ENCODE measurements at regions not wholly inside any gene's neighbourhood (a gene's known extent, or its start where the extent isn't known, plus 50 kb on each side); places are given as distances from the start of the nearest gene placed in this dataset.

DNA sequence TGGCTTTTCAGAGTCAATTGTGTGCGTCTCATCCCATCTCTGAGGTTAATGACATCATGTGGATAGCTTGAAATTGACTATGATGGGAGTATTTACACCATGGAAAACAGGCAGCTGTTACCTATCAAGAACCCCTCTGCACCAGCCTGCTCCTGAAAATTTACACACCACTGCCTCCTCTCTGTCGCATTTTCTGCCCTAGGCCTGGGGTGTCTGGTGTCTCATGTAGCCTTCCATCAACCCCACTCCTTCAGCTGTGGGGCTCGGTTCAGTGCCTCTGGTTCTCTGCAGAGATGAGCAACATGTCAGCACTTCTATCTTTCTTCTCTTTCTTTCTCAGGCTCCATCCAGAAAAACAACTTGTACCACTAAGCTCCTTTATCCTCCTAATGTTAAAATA is 600.5 kb downstream of the TYW1 start:
- no peak for DNase-seq (ENCODE audit: extremely low read depth, insufficient read length)
- Histone ChIP-seq H3K27me3 (replicated peaks; ENCODE audit: control insufficient read depth, insufficient read depth, low read length) (no peaks in the 10 kb centered on the region), H3K4me3 (replicated peaks; ENCODE audit: low read depth, low read length) (no peak overlapping the region), H3K36me3 (ENCODE audit: control insufficient read depth, insufficient read depth, low read length) (no peaks in the 10 kb centered on the region)
- TF ChIP-seq, protein P1, sequence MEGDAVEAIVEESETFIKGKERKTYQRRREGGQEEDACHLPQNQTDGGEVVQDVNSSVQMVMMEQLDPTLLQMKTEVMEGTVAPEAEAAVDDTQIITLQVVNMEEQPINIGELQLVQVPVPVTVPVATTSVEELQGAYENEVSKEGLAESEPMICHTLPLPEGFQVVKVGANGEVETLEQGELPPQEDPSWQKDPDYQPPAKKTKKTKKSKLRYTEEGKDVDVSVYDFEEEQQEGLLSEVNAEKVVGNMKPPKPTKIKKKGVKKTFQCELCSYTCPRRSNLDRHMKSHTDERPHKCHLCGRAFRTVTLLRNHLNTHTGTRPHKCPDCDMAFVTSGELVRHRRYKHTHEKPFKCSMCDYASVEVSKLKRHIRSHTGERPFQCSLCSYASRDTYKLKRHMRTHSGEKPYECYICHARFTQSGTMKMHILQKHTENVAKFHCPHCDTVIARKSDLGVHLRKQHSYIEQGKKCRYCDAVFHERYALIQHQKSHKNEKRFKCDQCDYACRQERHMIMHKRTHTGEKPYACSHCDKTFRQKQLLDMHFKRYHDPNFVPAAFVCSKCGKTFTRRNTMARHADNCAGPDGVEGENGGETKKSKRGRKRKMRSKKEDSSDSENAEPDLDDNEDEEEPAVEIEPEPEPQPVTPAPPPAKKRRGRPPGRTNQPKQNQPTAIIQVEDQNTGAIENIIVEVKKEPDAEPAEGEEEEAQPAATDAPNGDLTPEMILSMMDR (IDR thresholded peaks at IDR 0.05; ENCODE audit: insufficient read depth, low read length, poor library complexity, severe bottlenecking): no peak

DNA sequence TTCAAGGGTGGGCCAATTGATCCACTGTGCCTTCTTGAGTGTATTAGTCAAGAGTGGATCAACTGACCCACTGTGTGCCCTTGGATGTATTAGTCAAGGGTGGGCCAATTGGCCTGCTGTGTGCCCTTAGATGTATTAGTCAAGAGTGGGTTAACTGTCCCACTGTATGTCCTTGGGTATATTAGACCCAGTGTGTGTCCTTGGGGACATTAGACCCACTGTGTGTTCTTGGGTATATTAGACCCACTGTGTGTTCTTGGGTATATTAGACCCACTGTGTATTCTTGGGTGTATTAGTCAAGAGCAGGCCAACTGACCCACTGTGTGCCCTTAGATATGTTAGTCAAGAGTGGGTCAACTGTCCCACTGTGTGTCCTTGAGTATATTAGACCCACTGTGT is 601.8 kb downstream of the TYW1 start:
- TF ChIP-seq, protein P1 (IDR thresholded peaks at IDR 0.05; ENCODE audit: insufficient read depth, low read length, poor library complexity, severe bottlenecking): no peak
- H3K4me3 ChIP-seq (replicated peaks; ENCODE audit: low read depth, low read length): no peak overlapping the region
- no peaks in the 10 kb centered on the region for H3K27me3 ChIP-seq (replicated peaks; ENCODE audit: control insufficient read depth, insufficient read depth, low read length)
- H3K36me3 ChIP-seq (ENCODE audit: control insufficient read depth, insufficient read depth, low read length): no peaks in the 10 kb centered on the region
- DNase-seq (ENCODE audit: extremely low read depth, insufficient read length): no peak

DNA sequence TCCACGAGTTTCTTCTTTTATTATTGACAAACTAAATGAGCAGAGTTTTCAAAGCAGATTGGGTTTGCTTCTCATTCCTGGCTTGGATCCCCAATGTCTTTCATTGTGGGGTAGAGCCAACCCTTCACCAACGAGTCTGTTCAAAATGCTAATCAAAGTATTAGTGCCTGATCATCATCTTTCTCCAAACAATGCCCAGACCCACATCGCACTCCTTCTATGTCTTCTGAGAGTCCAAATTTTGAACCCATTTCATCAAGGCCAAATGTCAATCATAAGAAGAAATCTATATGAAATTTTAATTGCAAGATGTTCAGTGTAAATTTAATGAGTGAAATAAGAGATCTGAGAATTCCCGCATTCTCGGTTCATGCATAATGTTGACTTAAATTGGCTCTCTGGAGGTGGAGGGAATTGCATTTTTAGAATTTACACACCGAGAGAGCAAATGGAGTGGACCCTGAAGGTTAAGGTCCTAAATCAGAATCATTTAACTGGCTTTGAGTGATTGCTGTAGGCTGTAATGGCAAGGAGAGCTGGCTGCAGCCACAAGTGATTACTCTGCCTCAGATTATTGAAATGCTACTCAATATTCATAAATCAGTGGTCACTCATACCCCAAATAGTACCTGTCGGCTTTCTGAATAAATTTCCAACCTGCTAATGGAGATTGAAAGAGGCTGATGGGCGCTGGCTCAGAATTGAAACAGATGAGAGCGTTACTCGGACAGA is 602.9 kb downstream of the TYW1 start:
- DNase-seq (ENCODE audit: extremely low read depth, insufficient read length): no peak
- no peaks in the 10 kb centered on the region for H3K36me3 ChIP-seq (ENCODE audit: control insufficient read depth, insufficient read depth, low read length)
- TF ChIP-seq, protein P1 (IDR thresholded peaks at IDR 0.05; ENCODE audit: insufficient read depth, low read length, poor library complexity, severe bottlenecking): no peak

DNA sequence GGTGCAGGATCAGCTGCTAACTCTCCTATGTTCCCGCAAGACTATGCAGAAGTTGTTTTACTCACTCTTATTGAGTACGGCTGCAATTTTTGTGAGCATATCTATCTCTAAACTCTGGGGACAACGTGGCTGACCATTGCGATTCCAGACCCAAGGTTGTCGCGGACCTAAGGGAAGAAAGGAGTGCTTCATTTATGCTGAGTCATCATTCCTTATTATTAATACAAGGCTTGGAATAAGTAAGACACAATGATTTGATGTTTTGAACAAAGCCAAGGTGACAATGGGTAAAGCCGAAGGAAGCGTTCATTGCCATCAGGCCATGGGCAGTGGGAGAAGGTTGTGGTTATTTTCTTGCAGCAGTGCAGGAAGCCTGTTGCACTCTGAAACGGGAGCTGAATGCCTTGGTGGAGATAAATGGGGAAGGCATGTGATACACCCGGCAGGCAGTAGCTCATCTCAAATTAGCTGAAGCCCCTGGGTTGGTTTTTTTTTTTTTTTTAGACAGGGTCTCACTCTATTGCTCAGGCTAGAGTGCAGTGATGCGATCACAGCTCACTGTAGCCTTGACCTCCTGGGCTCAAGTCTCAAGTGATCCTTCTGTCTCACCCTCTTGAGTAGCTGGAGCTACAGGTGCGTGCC is 605.7 kb downstream of the TYW1 start:
- TF ChIP-seq, protein P1 (IDR thresholded peaks at IDR 0.05; ENCODE audit: insufficient read depth, low read length, poor library complexity, severe bottlenecking): no peak
- Histone ChIP-seq H3K4me3 (replicated peaks; ENCODE audit: low read depth, low read length) (no peak overlapping the region), H3K27me3 (replicated peaks; ENCODE audit: control insufficient read depth, insufficient read depth, low read length) (no peaks in the 10 kb centered on the region), H3K36me3 (ENCODE audit: control insufficient read depth, insufficient read depth, low read length) (no peaks in the 10 kb centered on the region)
- DNase-seq (ENCODE audit: extremely low read depth, insufficient read length): no peak

More for the DNA sequence above, 602.9 kb downstream of the TYW1 start:
- H3K27me3 ChIP-seq (replicated peaks; ENCODE audit: control insufficient read depth, insufficient read depth, low read length): no peaks in the 10 kb centered on the region
- H3K4me3 ChIP-seq (replicated peaks; ENCODE audit: low read depth, low read length): no peak overlapping the region

DNA sequence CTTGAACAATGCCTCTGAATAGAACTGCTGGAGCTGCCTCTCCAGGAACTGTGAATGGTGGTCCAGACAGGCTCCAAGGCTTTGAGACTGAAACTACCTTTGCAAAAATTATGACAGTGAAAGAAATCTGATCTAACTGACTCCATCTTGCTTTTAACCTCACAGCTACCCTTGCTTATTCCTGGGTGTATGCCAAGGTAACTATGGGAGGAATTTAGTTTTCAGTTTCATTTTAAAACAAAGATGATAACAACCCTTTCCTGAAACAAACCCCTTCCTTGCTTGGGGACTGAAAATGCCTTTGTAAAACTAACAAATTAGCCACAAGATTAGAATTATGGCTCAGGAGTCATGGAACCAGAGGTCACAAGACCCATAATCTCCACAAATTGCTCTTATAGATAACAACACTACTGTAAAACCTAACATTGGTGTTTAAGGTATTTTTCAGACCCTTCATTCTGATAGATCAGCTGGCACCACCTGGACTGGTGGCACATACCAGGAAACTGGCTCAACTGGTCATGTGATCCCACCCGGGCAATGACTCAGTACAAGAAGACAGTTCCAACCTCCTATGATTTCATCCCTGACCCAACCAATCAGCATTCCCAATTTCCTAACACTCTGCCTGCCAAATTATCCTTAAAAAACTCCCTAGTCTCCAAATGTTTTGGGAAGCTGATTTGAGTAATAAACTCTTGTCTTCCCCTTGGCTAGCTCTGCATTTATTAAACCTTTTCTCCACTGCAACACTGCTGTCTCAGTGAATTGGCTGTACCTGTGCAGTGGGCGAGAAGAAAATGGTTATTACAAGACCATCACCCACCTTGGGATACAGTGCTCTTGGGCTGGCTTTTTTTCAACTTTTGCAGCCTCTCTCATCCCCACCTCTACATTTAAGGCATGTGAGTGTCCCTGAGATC is 608.1 kb downstream of the TYW1 start:
- TF ChIP-seq, protein P1 (IDR thresholded peaks at IDR 0.05; ENCODE audit: insufficient read depth, low read length, poor library complexity, severe bottlenecking): no peak
- Histone ChIP-seq H3K4me3 (replicated peaks; ENCODE audit: low read depth, low read length) (no peak overlapping the region), H3K36me3 (ENCODE audit: control insufficient read depth, insufficient read depth, low read length) (no peaks in the 10 kb centered on the region), H3K27me3 (replicated peaks; ENCODE audit: control insufficient read depth, insufficient read depth, low read length) (no peaks in the 10 kb centered on the region)
- DNase-seq (ENCODE audit: extremely low read depth, insufficient read length): no peak

All from GM06990 (cell line).